Gastrocnemius medialis (tissue), 4 donors: ENCODE measurements at regions not wholly inside any gene's neighbourhood (a gene's known extent, or its start where the extent isn't known, plus 50 kb on each side); places are given as distances from the start of the nearest gene placed in this dataset.

Experiments
- POLR2A ChIP-seq, 2 donors: fragments of 450-650 bp; IDR thresholded peaks; one replicate each; pipeline ENCODE4 v1.6.1; 2017; ENCODE audit warnings: antibody characterized with exemption in 2 of 2, mild to moderate bottlenecking in 2 of 2, moderate library complexity in 2 of 2
- TF ChIP-seq, protein P1 (sequence below), 5 experiments: fragments of 450-650 bp in 3 of 5; fragments of 200-600 bp in 2 of 5; sonication (generic) in 2 of 5; IDR thresholded peaks in 4 of 5; conservative IDR thresholded peaks in 1 of 5; 1 replicate in 4 of 5; 2 replicates in 1 of 5; pipeline ENCODE4 v1.5.1; 2016 to 2019; ENCODE audit warnings: antibody characterized with exemption in 5 of 5, mild to moderate bottlenecking in 3 of 5, moderate library complexity in 3 of 5

DNA sequence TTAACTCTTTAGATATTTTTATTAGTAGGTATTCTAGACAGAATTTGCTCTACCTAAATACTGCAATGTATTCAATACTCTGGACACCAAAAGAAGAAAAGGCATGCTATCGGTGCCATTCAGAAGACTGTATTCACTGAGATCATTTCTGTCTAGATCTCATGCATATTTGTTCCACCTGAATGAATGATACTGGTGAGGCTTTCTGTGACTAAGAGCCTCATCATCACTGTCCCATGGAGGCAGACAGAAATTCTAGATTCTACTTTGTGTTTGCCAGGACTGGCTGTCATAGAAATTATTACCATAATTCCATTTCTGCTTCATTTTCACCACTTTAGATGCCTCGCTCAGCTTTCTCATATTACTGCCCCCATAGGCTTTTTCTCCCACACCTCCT lies 340.7 kb downstream of the MBD2 start:
- TF ChIP-seq, protein P1, sequence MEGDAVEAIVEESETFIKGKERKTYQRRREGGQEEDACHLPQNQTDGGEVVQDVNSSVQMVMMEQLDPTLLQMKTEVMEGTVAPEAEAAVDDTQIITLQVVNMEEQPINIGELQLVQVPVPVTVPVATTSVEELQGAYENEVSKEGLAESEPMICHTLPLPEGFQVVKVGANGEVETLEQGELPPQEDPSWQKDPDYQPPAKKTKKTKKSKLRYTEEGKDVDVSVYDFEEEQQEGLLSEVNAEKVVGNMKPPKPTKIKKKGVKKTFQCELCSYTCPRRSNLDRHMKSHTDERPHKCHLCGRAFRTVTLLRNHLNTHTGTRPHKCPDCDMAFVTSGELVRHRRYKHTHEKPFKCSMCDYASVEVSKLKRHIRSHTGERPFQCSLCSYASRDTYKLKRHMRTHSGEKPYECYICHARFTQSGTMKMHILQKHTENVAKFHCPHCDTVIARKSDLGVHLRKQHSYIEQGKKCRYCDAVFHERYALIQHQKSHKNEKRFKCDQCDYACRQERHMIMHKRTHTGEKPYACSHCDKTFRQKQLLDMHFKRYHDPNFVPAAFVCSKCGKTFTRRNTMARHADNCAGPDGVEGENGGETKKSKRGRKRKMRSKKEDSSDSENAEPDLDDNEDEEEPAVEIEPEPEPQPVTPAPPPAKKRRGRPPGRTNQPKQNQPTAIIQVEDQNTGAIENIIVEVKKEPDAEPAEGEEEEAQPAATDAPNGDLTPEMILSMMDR (IDR thresholded peaks at IDR 0.05 in 4 of 5, conservative IDR thresholded peaks at IDR 0.05 in 1 of 5) = no peak
- no peak for TF ChIP-seq POLR2A (IDR thresholded peaks at IDR 0.05)
